NT2/D1 (cell line): ENCODE measurements at regions not wholly inside any gene's neighbourhood (a gene's known extent, or its start where the extent isn't known, plus 50 kb on each side); places are given as distances from the start of the nearest gene placed in this dataset.

Source experiments
- SUZ12 ChIP-seq: IDR thresholded peaks from 2 replicates; pipeline ENCODE4 v1.6.1; 2011; ENCODE audit not compliant: insufficient read length, insufficient read depth; ENCODE audit errors: extremely low read depth
- YY1 ChIP-seq: IDR thresholded peaks from 2 replicates; pipeline ENCODE4 v1.6.1; 2011; ENCODE audit not compliant: insufficient read length, insufficient read depth

- TF ChIP-seq SUZ12 (no peak), YY1 (no peak)
Observed at GRCh38 chr10:125266541-125266940, 106.2 kb upstream of the CTBP2 start.
